SH-SY5Y (cell line): ENCODE measurements at regions not wholly inside any gene's neighbourhood (a gene's known extent, or its start where the extent isn't known, plus 50 kb on each side); places are given as distances from the start of the nearest gene placed in this dataset.

Experiments used
- GATA2 ChIP-seq: IDR thresholded peaks from 2 replicates; pipeline ENCODE4 v1.6.1; 2011; ENCODE audit warnings: mild to moderate bottlenecking, low read depth, low read length
- GATA3 ChIP-seq: IDR thresholded peaks from 2 replicates; pipeline ENCODE4 v1.6.1; 2011; ENCODE audit warnings: low read depth, mild to moderate bottlenecking, low read length, moderate library complexity

- TF ChIP-seq GATA2: no peak
- no peak for TF ChIP-seq GATA3
These were observed 1628.8 kb upstream of the SEL1L start for GRCh38 chr14:83162361-83162929.
